NCI-H187 (cell line): ENCODE measurements at regions not wholly inside any gene's neighbourhood (a gene's known extent, or its start where the extent isn't known, plus 50 kb on each side); places are given as distances from the start of the nearest gene placed in this dataset.

Experiments used
- DNase-seq, 2 experiments: peaks; one replicate each; lab custom pipeline; 2025; lab: John Stamatoyannopoulos, UW

DNA sequence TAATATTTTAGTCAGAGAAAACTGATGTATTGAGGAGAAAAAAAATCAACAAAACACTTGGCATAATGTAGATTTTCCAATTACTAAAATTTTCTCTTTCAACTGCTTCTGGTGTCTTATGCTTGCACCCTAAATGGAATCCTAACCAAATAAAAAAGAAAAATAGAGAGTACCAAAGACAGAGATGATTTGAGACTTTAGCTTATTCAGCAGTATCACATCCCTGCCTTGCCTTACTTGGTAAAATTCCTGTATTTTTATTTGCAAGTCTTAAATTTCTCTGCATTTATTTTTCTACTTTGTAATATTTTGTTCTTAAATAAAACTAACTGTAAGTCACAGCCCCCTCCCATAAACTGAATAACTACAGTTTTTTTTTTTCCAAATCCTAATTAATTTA lies 950.5 kb upstream of the INTU start:
- DNase-seq: no peak

DNA sequence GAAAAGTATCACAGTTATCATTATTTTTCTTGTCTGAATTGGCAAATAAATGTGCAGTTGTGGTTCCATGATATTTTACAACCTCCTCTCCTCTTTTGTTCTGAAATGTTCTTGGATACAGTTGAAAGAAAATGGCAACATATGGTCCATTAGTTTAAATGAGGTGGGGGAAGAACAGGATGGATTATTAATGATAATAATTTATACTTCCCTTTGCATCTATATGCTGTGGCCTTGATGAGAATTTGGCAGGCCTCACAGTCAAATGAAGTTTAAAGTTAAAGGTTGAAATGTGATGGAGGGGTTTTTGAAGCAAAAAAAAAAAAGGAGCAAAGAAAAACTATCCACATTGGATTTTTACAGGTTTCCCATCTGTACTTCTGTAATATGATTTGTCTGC lies 946.3 kb upstream of the INTU start:
- DNase-seq: no peak

DNA sequence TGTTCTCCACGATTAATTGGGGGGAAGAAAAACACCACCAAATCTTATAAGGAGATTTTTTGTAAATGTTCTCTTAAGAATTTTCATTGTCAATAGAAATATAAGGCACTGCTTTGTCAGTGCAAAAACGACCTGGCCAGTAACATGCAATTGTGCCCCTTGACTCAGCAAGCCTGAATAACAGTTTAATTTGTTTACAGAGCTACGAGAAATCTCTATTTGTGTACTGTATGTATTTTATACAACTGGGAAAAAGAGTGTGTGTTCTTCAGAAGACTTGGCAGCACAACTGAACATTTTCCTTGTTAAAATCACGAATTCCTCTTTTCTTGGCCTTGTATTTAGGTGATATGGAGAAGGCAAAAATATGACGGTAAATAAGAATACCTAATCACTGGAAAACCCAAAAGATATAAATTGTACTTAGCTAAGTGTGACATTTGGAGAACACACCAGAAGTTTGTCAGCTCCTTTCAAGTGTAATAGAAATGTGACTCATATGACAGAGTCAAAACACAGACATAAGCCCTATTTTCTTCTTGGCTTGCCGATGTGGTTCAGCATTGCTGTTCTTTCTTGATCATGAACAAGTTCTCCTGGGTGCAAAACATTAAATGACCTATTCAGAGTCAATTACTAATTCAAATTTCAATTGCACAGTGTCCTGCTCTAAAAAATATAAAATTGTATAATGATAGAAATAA lies 945.0 kb upstream of the INTU start:
- no peak for DNase-seq

DNA sequence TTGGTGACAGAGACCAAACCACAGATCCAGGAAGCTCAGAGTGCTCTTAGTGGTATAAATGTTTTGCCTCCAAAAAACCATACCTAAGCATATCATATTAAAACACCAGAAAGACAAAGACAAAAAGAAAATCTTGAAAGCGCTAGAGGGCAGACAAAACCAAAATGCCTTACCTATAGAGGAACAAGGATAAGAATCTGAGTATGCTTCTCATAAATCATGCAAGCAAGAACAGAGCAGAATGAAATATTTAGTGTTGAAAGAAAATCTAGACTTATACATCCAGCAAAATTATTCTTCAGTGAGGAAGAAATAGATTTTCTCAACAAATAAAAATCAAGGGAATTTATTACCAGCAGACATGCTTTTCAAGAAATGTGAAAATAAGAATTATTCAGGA lies 941.0 kb upstream of the INTU start:
- no peak for DNase-seq

DNA sequence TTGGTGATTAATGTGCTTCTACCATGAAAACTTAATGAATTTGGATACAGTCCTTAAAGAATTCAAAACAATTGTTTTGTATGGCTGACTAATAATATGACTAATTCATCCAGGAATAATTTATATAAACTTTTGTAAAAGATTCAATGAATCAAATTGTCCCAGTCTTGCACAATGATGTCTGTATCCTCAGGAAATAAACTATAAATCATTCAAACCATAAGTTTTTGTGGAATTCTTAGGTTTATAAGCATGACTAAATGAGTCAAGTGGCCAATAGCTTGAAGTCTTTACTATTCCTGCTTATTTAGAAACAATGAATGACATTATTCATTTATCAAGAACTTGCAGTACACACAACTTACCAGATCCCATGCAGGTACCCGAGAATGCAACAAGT lies 935.0 kb upstream of the INTU start:
- no peak for DNase-seq

DNA sequence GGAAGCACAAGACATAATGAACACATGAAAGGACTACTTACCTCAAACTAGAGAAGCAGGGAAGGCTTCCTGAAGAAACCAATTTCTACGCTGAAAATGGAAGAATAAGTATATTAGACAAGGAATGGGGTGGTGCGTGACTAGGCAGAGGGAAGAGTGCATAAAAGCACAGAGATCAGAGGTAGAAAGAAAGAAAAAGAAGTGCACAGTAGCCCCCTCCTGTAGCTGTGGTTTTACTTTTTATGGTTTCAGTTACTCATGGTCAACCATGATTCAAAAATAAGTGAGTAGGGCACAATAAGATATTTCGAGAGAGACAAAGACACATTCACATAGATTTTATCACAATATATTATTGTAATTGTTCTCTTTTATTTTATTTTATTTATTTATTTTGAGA lies 934.5 kb upstream of the INTU start:
- DNase-seq: no peak

DNA sequence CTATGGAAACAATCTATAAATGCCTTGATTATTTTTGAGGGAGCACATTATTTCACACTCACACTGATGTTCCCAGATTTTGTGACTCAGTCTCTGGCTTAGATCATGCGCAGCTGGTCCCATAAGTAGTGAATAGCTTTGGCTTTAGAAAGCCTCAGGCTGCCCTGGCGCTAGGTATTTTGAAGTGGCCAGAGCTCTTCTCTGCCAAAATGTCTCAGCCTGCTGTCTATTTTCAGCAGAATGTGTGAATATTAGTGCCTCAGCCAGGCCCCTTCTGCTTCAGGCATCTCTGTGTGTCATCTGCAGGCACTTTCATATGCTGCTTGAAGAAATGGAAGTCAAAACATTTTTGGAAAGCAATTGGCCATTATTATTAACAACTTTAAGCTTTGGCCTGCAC lies 931.0 kb upstream of the INTU start:
- DNase-seq: no peak

DNA sequence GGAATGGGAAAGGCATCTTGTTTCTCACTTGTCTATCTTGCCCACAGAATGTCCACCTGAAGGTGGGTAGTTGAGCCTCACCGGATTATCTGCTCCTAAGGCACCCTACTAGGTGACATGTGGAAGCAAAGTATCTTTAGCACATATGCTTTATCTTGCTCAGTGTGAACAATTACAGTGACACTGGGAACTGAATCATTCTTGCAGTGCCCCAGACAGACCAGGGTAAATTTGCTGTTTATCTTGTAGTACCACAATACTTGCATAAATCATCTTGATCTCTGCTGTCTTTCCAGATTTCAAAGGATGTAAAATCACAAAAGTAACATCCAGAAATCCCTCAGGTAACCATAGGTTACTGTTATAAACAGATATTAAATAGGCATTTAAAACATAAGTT lies 930.0 kb upstream of the INTU start:
- DNase-seq: no peak

DNA sequence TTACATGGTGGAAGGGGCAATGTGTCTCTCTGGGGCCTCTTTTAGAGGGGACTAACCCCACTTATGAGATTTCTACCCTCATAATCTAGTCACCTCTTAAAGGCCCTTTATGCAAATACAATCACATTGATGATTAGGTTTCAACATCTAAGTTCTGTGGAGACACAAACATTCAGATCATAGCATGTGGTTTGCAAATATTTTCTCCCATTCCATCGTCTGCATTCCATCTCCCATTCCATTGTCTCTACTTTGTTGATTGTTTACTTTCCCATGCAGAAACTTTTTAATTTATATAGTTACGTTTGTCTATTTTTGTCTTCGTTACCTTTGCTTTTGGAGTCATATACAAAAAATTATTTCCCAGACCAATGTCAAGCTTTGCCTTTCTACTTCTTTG lies 927.5 kb upstream of the INTU start:
- no peak for DNase-seq

DNA sequence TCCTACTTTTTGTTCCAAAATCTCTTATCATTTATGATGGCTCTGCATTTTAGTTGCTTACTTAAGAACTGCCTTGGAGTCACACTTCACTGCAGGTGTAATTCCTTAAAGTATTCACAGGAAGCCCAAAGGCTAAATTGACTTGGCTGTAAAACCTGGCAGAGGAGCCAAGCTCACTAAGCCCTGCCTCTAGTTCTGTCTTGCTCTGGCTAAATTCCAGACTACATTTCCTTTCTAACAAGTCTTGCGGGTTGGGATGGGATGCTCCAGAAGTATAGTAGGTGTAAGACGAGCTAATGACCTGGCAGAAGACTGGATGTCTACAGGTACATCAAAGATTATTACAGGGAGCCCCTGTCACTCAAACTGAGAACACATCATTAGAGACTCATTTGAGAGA lies 924.0 kb upstream of the INTU start:
- no peak for DNase-seq

DNA sequence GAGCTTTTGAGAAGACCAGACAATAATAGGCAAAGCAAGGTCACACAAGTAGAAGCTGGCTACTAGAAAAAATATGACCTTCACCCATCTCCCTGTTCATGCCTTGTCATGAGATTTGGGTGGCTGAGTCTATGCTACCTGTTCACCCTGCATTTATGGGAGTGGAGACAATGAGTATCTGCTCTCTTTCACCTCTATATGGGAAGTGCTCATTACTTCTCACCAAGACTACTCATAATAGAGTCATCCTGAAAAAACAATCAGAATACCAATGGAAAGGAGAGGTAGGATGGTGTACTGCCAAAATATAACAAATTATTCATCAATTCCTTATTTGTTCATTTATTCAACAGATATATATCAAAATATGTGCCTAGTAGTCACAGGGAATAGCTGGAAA lies 921.8 kb upstream of the INTU start:
- DNase-seq: no peak

DNA sequence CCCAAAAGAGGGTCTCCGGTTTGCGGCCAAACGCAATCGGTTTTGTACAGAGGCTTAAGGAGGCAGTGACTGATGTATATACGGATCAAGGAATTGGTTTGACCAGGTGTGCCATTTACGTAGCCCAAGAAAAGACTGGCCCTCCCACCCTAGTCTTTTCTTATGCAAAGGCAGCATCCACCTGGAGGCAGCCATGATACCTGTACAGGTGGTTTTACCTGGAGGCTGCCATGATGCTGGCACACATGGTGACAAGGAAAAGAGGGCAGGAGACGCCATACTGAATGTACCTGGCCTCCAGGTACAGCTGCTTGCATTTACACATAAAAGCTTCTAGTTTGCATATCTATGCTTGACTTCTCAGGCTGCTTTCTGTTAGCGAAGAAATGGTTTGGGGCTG lies 917.7 kb upstream of the INTU start:
- DNase-seq: no peak

DNA sequence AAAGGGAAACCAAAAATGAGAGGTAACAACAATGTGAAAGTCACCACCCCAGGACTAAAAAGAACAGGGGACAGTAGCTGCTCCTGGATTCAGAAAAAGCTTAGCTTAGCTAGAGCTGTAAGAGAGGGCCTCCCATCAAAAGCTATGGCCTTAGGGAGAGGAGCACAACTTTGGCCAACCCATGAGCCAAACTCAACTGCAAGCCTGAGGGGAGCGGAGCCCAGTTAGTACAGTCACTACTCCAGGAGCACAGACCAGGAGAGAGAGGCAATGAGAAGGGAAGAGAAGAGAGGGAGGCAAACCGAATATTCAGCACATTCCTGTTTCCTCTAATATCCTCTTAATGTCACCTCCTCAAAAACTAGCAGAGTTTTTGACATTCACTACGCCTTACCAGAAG lies 917.1 kb upstream of the INTU start:
- DNase-seq: no peak

DNA sequence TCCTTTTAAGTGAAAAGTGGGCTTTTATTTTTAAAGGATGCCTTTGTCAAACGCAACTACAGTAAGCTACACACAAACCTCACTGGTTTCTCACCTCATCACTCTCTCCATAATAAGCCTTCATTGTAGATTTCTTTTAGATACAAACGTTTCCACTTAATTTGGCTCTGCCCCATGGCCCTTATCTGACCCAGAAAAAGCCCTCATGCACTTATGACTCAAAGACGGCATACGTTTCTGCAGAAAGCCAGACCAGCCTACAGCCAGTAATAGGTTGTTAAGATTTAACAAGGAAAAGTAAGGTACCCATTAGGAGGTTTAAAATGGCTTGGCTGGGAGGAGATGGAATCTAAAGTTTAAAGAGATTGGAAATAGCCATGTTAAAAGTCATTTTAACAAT lies 914.6 kb upstream of the INTU start:
- DNase-seq: no peak

DNA sequence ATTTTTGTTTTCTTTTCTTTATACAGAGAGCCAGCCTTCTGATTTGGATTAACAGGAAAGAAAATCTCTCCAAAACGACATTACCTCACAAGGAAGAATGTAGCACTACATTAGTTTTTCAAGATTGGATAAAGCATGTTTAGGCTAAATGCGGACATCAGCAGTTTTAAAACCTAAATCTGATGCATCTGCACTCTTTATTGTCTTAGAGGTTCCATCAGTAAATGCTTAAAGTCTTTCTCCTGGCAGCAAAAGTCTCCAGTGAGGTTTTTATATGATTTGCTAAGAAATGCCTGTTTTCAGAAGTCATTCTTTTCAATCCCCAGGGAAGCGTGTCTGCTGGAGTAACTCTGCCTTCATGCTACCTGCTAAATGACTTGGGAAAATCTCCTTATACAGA lies 912.9 kb upstream of the INTU start:
- no peak for DNase-seq

DNA sequence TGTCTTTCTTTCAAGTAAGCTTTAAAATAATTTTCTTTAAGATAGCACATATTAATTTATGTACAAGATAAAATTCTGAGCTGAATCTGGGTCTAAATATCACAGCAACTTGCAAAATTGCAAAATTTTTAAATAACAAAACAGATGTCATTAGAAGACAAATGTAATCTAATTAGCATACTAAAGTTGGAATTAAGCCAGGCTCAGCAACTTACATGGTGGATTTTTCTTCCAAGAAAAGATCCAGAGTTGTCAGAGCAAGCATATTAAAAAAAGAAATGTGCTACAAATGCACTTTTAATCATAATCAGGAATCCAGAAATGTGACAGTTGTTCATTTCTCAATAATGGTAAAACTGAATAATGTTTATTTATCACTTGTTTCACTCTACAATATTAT lies 906.9 kb upstream of the INTU start:
- DNase-seq: no peak

DNA sequence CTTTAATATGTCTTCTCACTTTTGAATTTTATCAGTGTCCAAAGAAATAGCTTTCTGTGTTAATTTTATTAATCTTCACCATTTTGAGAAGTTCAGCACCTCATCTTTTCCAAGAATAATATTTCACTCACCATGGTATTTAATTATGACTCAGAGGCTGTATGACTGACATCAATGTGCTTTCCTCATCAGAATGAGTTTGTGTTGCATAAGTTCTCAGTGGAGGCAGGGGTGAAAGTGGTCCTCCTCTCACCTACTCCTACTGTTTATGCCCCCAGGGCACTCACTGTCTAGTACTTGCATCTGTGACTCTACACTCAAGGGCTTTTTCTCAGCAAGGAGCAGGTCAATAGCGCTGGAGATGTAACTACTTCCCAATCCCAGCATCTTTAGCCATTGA lies 905.3 kb upstream of the INTU start:
- no peak for DNase-seq

DNA sequence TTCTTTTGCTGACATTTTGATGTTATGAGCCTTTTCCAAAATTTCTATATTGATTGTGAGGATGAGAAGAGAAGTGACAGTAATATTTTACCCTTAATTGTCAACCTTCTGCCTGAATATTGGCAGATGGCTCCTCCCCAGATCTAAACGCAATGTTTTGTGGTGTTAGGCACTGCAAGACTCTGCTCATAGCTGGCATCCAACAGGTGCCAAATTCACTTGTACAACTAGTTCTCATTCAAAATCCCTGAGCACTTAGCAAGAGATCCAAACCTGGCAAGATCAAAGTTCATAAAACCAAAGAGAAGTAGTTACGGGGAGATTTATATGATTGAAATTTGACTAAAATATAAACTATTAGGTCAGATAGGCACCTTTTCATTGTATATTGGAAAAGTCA lies 901.7 kb upstream of the INTU start:
- no peak for DNase-seq

DNA sequence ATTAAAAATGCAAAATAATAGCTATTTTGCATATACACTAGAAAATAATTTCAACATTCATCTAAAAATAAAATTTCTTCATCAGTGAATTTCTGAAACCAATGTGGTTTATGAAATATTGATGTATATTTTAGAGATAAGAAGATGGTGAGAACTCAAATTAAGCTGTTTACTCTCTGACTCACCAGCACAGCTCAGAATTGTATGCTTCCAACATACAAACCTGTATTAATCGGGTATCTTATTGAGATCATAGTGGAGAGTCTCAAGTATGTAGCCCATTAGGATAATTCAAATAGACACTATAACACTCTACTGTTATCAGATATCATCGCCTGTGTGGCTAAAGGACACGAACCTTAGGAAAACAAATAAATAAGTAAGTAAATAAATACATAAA lies 899.5 kb upstream of the INTU start:
- no peak for DNase-seq

DNA sequence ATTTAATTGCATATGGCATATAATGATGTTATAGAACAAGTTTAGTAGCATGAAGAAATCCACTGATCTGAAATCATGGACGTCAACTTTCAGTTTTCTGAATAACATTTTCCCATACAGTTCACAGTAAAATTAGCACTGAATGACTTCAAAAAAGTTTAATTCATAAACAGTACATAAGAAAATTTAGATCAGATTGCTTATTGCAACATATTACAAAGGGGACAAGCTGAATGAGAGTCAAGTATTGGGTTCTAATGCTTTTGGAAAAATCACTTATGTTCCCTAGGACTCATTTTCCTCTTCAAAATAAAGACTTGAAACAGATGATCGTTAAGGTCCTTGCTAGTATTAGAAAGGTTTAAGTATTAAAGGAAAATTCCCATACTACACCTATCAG lies 898.3 kb upstream of the INTU start:
- DNase-seq: no peak

DNA sequence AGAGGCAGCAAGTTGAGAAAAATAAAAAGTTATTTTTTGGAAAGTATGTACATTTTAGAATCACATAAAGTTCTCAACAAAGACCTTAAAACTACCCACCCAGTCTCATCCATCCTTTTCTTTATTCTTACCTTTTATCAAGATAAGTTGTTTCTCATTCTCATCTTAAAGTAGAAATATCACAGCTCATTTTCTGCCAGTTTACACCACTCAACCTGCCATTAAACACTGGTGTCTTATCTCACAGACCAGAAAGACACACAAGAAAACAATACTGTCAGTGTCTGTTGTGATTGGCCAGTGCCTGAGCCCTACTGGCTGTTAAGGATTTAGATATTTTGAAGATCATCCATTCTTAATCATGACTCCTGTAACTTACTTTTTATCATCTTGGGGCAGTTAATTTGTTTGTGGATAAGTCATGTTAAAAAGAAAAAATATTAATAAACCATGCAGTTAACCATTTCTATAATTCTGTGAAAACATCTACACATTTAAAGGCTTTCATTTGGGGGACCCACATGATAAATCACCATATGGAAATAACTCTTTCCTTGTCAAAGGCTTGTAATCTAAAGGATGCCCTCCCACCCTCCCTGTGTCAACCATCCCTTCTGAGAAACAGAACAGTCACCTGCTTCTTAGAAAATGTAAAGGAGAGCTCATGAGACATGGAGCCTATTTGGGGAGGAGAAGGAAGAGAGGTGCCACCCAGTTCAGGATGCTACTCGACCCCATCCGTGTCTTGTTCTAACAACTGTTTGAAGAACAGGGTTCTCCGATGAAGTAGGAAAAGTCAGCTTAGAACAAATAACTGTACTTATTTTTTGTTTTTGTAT lies 897.2 kb upstream of the INTU start:
- DNase-seq: no peak

DNA sequence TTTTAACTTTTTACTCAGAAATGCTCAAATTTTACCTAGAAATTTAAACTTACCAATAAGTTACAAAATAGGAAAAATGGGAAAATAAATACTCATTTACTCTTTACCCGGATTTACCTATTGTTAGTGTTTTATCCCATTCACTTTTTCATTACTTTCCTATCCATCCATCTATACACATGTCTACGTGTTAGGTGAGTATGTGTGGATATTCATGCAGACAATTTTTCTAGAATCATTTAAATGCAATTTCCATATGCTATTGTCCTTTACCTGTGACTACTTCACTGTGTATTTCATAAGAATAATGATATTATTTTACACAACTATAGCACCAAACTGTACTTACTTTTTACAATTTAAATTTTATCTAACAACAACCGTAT lies 896.6 kb upstream of the INTU start:
- no peak for DNase-seq

DNA sequence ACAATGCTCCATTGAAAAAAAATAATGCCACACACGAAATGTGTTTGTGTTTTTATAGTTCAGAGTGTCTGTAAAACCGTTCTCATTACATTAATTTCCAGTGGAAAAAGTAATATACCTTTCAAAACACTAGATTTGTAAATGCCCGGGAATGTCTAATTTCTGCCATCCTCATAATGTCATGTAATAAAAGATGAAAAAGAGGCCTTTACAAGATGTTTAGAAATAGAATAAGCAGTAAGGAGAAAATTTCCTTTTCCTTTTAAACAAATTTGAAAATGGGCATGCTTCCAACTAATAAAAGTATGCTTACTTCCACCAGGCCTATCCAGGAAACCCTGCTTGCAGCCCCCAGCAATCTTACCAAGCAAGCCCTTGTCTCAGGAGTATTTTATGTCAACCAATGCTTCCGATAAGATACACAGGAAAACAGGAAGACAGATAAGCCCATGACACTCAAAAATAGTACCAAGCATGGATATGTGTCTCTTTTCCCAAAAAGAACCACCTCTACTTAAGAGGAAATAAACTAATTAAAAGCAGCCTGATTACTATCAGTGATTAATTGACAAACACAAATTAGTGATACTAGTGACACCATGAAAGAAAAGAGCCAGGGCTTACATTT lies 894.7 kb upstream of the INTU start:
- DNase-seq: no peak

DNA sequence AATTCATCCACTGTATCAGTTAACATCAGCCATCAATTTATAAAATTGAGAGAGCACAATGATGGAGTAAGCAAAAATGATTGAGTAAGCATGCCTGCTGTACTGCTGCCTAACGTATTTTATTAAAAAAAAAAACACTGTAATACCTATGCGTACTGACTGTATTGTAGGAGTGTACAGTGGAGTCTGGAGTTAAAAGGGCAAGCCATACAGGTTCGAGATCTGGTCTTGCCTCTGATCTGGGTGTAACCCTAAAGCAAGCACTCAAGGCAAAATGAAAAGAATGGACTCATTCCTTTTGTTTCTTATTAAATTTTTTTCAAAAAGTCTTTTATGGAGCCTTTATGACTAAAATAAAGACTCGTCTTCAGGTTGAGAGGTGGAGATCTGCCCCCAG lies 894.2 kb upstream of the INTU start:
- DNase-seq: no peak
